Heart left ventricle (tissue), 16 donors: ENCODE measurements at regions not wholly inside any gene's neighbourhood (a gene's known extent, or its start where the extent isn't known, plus 50 kb on each side); places are given as distances from the start of the nearest gene placed in this dataset.

Source experiments
- ATAC-seq, 4 donors: fragments of 200-7000 bp; cut with Tn5 transposase; one replicate each; pipeline ENCODE4 v1.9.1; 2020 to 2022; ENCODE audit warnings: moderate library complexity in 4 of 4, mild to moderate bottlenecking in 3 of 4, moderate number of reproducible peaks in 1 of 4
- DNase-seq, 5 donors: peaks; one replicate each; pipeline ENCODE4 v3.0.0-alpha.2; 2020
- H3K27ac ChIP-seq, 12 donors: fragments of 200-600 bp; sonication (generic) in 4 of 12; one replicate each; pipeline versions ENCODE4 v1.5.0 to v1.8.0; 2016 to 2022; ENCODE audit warnings: mild to moderate bottlenecking in 2 of 12
- H3K27me3 ChIP-seq, 9 donors: fragments of 200-600 bp; sonication (generic) in 2 of 9; one replicate each; pipeline versions ENCODE4 v1.5.1 to v1.8.0; 2016 to 2022; ENCODE audit warnings: mild to moderate bottlenecking in 3 of 9
- H3K36me3 ChIP-seq, 9 donors: fragments of 200-600 bp; sonication (generic) in 2 of 9; one replicate each; pipeline versions ENCODE4 v1.5.0 to v1.8.0; 2018 to 2022; ENCODE audit warnings: mild to moderate bottlenecking in 2 of 9
- H3K4me1 ChIP-seq, 12 donors: fragments of 200-600 bp; sonication (generic) in 4 of 12; one replicate each; pipeline versions ENCODE4 v1.5.0 to v1.8.0; 2016 to 2022; ENCODE audit warnings: mild to moderate bottlenecking in 3 of 12
- H3K4me3 ChIP-seq, 12 donors: fragments of 200-600 bp; sonication (generic) in 4 of 12; one replicate each; pipeline versions ENCODE4 v1.5.0 to v1.8.0; 2017 to 2022; ENCODE audit warnings: mild to moderate bottlenecking in 9 of 12, moderate library complexity in 4 of 12
- H3K9me3 ChIP-seq, 12 donors: fragments of 200-600 bp; sonication (generic) in 4 of 12; one replicate each; pipeline versions ENCODE4 v1.5.0 to v1.8.0; 2016 to 2022; ENCODE audit warnings: mild to moderate bottlenecking in 1 of 12
- POLR2A ChIP-seq, 2 donors: fragments of 450-650 bp; IDR thresholded peaks; one replicate each; pipeline ENCODE4 v1.6.1; 2017; ENCODE audit warnings: antibody characterized with exemption in 2 of 2, mild to moderate bottlenecking in 2 of 2, moderate library complexity in 2 of 2
- WGBS, 4 donors: extraction: QIAGEN DNeasy Blood & Tissue Kit in 2 of 4; methylation state at CpG; one replicate each; pipeline versions ENCODE4 v1.1.5 to v1.1.7; 2013 to 2018; 5-methylcytosine and 5-hydroxymethylcytosine counted together
- intact Hi-C, 10 donors: fragments of 100-400 bp; cut with DNase I; formaldehyde crosslinking; loops; one replicate each; pipeline versions ENCODE4 v1.11.1 to v1.14.2; 2022
- TF ChIP-seq, protein P1 (sequence below), 12 donors: fragments of 200-600 bp; sonication (generic) in 4 of 12; IDR thresholded peaks; one replicate each; pipeline versions ENCODE4 v1.5.0 to v1.8.0; 2018 to 2022; ENCODE audit warnings: antibody characterized with exemption in 12 of 12, mild to moderate bottlenecking in 5 of 12
- donor health status: ischemic (EF 13 %, LVEDD 7.1; RV severe dilation, severe dysfunction).
- donor health status: healthy with polysubstance abuse.
- donor health status: DM: no; HTN: yes; CAD: no.
- donor health status: DM: no; HTN: no; CAD: no.
- donor health status: ischemic (EF 25% LVEDD 6.9; RV normal size, moderate dysfunction).
- donor health status: ischemic (EF 25% LVEDD 5.7; RV mildly dilated, moderate dysfunction).
- donor health status: healthy.
- donor health status: DM: yes; HTN: yes; CAD: no.
- donor health status: ischemic (EF 35%, LVEDD 5.7; RV mildly dilated, moderate dysfunction).
- donor health status: nonischemic (EF 11% LVEDD 7.7; RV severe dilation, severe dysfunction).
- donor health status: DM: yes; HTN: yes; CAD: no.
- donor health status: PGD.
- donor health status: ischemic (EF 29% LVEDD 5.4; RV normal size, mild dysfunction).
- donor health status: nonischemic (EF 23%, LVEDD 6.1; RV moderate dilation, normal function).

DNA sequence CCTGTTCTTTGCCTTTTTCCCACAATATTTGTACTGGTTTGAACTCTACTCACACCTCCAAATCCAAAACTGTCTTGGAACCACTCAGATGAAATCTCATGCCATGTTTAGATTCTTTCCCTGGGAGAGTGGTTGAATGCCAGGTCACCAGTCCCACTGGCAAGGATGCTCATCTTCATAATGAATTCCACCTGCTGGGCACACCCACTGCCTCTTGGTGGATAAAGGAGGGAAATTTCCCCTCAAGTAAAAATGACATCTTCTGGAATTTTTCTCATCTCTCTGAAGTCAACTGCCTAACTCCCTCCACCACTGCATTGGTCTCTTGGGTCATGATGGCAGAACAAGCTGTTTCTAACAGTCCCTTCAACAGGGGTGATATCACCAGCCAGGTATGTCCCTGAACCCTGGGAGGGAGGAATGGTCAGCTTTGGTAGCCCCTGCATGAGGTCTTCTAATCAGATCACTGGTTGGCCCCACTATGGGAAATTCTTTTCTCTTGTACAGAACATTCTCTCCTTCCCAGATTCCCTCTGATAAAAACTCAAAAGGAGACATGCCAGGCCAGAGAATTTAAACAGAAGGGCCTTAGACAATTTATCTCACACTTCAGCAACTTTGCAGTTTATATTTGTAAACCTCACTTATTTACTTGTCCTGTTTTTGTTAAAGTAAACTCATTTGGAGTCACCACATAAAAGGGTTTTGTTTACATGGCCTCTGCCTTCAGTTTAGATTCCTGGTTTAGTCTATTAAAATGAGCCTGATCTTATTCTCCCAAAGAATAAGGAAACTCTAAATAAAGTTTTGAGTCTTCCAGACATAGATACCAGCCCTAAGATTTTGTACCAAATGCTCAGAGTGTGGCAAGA, 143.4 kb downstream of the WNT5A start:
- no peaks in the 10 kb centered on the region for H3K4me1 ChIP-seq
- H3K36me3 ChIP-seq, result no peaks in the 10 kb centered on the region
- ATAC-seq (no peak), DNase-seq (no peak)
- intact Hi-C loops, result no loop called here
- no peak overlapping the region for H3K4me3 ChIP-seq
- H3K27me3 ChIP-seq, result peaks cover 0 to 9% (median 0%) of the 10 kb centered on the region in 9 donors
- no peaks in the 10 kb centered on the region for H3K9me3 ChIP-seq
- TF ChIP-seq POLR2A (IDR thresholded peaks at IDR 0.05), result no peak
- TF ChIP-seq, protein P1, sequence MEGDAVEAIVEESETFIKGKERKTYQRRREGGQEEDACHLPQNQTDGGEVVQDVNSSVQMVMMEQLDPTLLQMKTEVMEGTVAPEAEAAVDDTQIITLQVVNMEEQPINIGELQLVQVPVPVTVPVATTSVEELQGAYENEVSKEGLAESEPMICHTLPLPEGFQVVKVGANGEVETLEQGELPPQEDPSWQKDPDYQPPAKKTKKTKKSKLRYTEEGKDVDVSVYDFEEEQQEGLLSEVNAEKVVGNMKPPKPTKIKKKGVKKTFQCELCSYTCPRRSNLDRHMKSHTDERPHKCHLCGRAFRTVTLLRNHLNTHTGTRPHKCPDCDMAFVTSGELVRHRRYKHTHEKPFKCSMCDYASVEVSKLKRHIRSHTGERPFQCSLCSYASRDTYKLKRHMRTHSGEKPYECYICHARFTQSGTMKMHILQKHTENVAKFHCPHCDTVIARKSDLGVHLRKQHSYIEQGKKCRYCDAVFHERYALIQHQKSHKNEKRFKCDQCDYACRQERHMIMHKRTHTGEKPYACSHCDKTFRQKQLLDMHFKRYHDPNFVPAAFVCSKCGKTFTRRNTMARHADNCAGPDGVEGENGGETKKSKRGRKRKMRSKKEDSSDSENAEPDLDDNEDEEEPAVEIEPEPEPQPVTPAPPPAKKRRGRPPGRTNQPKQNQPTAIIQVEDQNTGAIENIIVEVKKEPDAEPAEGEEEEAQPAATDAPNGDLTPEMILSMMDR (IDR thresholded peaks at IDR 0.05), result no peak
- H3K27ac ChIP-seq, result no peak overlapping the region

DNA sequence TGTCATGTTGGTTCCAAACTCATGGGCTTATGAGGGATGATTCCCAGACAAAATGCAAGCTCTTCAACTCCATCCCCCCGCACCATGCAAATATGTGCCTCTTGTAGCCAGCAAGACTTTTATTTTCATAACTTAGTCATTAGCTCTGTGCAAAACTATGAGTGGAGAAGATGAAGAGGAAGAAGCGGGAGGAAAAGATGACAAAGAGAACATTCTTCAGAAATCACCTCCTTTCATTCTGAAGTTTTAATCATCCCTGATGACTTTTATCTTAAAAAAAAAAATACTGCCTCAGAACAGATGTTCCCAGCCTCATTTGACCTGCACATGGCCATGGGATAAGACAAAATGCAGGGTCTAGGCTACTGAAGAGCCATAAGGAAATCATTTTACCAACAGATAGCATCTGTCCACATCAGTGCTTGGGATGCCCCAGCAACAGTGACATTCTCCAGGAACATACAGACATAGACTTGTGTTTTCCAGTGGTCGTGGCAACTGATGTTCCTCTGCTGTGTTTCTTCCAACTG, 145.5 kb downstream of the WNT5A start:
- ATAC-seq (no peak), DNase-seq (no peak)
- Histone ChIP-seq H3K4me1 (no peaks in the 10 kb centered on the region), H3K9me3 (no peaks in the 10 kb centered on the region), H3K36me3 (no peaks in the 10 kb centered on the region), H3K27ac (no peak overlapping the region), H3K27me3 (peaks cover 0 to 9% (median 0%) of the 10 kb centered on the region in 9 donors), H3K4me3 (no peak overlapping the region)
- WGBS, 4 donors, result 58 to 72% (median 67%) methylated on average over 3 of the region's 3 CpGs
- intact Hi-C loops, result no loop called here
- TF ChIP-seq POLR2A (IDR thresholded peaks at IDR 0.05), result no peak
- TF ChIP-seq, protein P1 (IDR thresholded peaks at IDR 0.05), result no peak

GRCh38 chr3:55339819-55340218, 147.3 kb downstream of the WNT5A start:
- Histone ChIP-seq H3K9me3 (no peaks in the 10 kb centered on the region), H3K36me3 (no peaks in the 10 kb centered on the region), H3K27me3 (peaks cover 0 to 9% (median 0%) of the 10 kb centered on the region in 9 donors), H3K4me3 (no peak overlapping the region), H3K27ac (no peak overlapping the region), H3K4me1 (no peaks in the 10 kb centered on the region)
- 69 to 83% (median 77%) methylated on average over 4 of the region's 4 CpGs for WGBS, 4 donors
- TF ChIP-seq POLR2A (IDR thresholded peaks at IDR 0.05), result no peak
- TF ChIP-seq, protein P1 (IDR thresholded peaks at IDR 0.05), result no peak
- ATAC-seq, result no peak
- intact Hi-C loops, result no loop called here
- no peak for DNase-seq

GRCh38 chr3:55339390-55339789, 147.7 kb downstream of the WNT5A start:
- Histone ChIP-seq H3K27me3 (peaks cover 0 to 9% (median 0%) of the 10 kb centered on the region in 9 donors), H3K4me3 (no peak overlapping the region), H3K9me3 (no peaks in the 10 kb centered on the region), H3K4me1 (no peaks in the 10 kb centered on the region), H3K36me3 (no peaks in the 10 kb centered on the region), H3K27ac (no peak overlapping the region)
- no peak for DNase-seq
- intact Hi-C loops, result no loop called here
- no peak for TF ChIP-seq POLR2A (IDR thresholded peaks at IDR 0.05)
- TF ChIP-seq, protein P1 (IDR thresholded peaks at IDR 0.05), result no peak
- ATAC-seq, result no peak
- WGBS, 4 donors, result 73 to 83% (median 82%) methylated on average over 3 of the region's 3 CpGs
